ENCODE measurements at regions not wholly inside any gene's neighbourhood (a gene's known extent, or its start where the extent isn't known, plus 50 kb on each side); places are given as distances from the start of the nearest gene placed in this dataset.

- no peaks in the 10 kb centered on the region for H3K23me2 ChIP-seq (ENCODE audit: low read depth, low read length)
- H3K18ac ChIP-seq (ENCODE audit: extremely low read depth, low read length), result no peak overlapping the region
- H3K79me1 ChIP-seq (ENCODE audit: low read depth, low read length), result no peaks in the 10 kb centered on the region
- WGBS, 2 experiments (ENCODE audit: extremely low coverage in 1 of 2, insufficient coverage in 1 of 2, insufficient read length in 1 of 2, insufficient replicate concordance in 2 of 2, low coverage in 1 of 2, low lambda C conversion rate in 2 of 2, missing lambda C conversion rate in 1 of 2), result 91% methylated on average over 1 of the region's 1 CpG; no CpG with 5 or more reads in 1 of the 2 experiments
- no peaks in the 10 kb centered on the region for H3K4me1 ChIP-seq (replicated peaks in 1 of 4; ENCODE audit: control insufficient read depth in 3 of 4, insufficient read depth in 4 of 4, low read length in 3 of 4)
- H2AFZ ChIP-seq (ENCODE audit: low read length), result no peak overlapping the region
- POLR2A ChIA-PET (ENCODE audit: partially characterized antibody), result no interaction called here
- no peak overlapping the region for H2BK5ac ChIP-seq (ENCODE audit: low read depth, low read length)
- H3K14ac ChIP-seq (ENCODE audit: insufficient read length), result no peak overlapping the region
- no peak overlapping the region for H3K23ac ChIP-seq (ENCODE audit: insufficient read length)
- no peak overlapping the region for H3K4me2 ChIP-seq (ENCODE audit: insufficient read depth in 1 of 2, low read depth in 2 of 2, low read length in 2 of 2)
- CTCF ChIA-PET (ENCODE audit: partially characterized antibody), result no interaction called here
- H4K8ac ChIP-seq (ENCODE audit: extremely low read depth, insufficient read depth, low read length), result no peak overlapping the region
- H3K4me3 ChIP-seq (ENCODE audit: extremely low read depth in 1 of 4, insufficient read depth in 2 of 4, low read depth in 3 of 4, low read length in 4 of 4), result no peak overlapping the region
- no peak overlapping the region for H4K5ac ChIP-seq (ENCODE audit: insufficient read length, low read depth, low read length)
- no peak for TF ChIP-seq JUN (IDR thresholded peaks at IDR 0.05; ENCODE audit: low read depth, low read length)
- TF ChIP-seq MAX (IDR thresholded peaks at IDR 0.05), result no peak
- no peak for TF ChIP-seq CTBP2 (IDR thresholded peaks at IDR 0.05; ENCODE audit: borderline replicate concordance, insufficient read depth, insufficient read length, low read length)
- TF ChIP-seq SUZ12 (IDR thresholded peaks at IDR 0.05; ENCODE audit: low read length), result no peak
- no peak for TF ChIP-seq SIN3A (conservative IDR thresholded peaks at IDR 0.05 in 1 of 2, IDR thresholded peaks at IDR 0.05 in 1 of 2; ENCODE audit: low read depth in 1 of 2, low read length in 2 of 2)
- TF ChIP-seq HDAC2 (IDR thresholded peaks at IDR 0.05; ENCODE audit: borderline replicate concordance in 1 of 2, low read depth in 2 of 2, low read length in 2 of 2), result no peak
- TF ChIP-seq MAFK (IDR thresholded peaks at IDR 0.05; ENCODE audit: low read depth, low read length), result no peak
- no peaks in the 10 kb centered on the region for H4K20me1 ChIP-seq (replicated peaks in 1 of 2; ENCODE audit: control insufficient read depth in 1 of 2, insufficient read depth in 2 of 2, low read length in 2 of 2)
- H4K91ac ChIP-seq (replicated peaks; ENCODE audit: insufficient read length, low read length), result no peak overlapping the region
- H3K27ac ChIP-seq (ENCODE audit: low read depth, low read length), result no peak overlapping the region
- H3K9me3 ChIP-seq (ENCODE audit: insufficient read depth in 2 of 2, low read depth in 1 of 2, low read length in 1 of 2), result no peaks in the 10 kb centered on the region
- H2BK15ac ChIP-seq (ENCODE audit: low read length), result no peak overlapping the region
- H3K4ac ChIP-seq (replicated peaks; ENCODE audit: insufficient read length, low read depth, low read length), result no peak overlapping the region
- H3K79me2 ChIP-seq (ENCODE audit: control insufficient read depth in 1 of 2, insufficient read depth in 2 of 2, low read length in 2 of 2), result no peaks in the 10 kb centered on the region
- no peak overlapping the region for H2BK20ac ChIP-seq (ENCODE audit: low read length)
- H3K56ac ChIP-seq (replicated peaks; ENCODE audit: insufficient read length, low read depth, low read length), result no peak overlapping the region
- H2BK12ac ChIP-seq (ENCODE audit: low read depth, low read length), result no peak overlapping the region
- no peaks in the 10 kb centered on the region for H3K36me3 ChIP-seq (ENCODE audit: control insufficient read depth in 2 of 4, insufficient read depth in 4 of 4, low read length in 3 of 4)
- H3K27me3 ChIP-seq (replicated peaks in 1 of 4; ENCODE audit: control insufficient read depth in 3 of 4, extremely low read depth in 1 of 4, insufficient read depth in 3 of 4, low read length in 3 of 4), result no peaks in the 10 kb centered on the region
- no peak overlapping the region for H2BK120ac ChIP-seq (replicated peaks; ENCODE audit: low read depth, low read length)
- FAIRE-seq (no peak), DNase-seq (ENCODE audit: low read depth in 1 of 2, low spot score in 2 of 2) (no peak)
- H3K9ac ChIP-seq (replicated peaks in 1 of 4; ENCODE audit: extremely low read depth in 1 of 4, low read depth in 3 of 4, low read length in 3 of 4), result no peak overlapping the region
- H2AK5ac ChIP-seq (ENCODE audit: low read depth, low read length), result no peak overlapping the region
Observed at GRCh38 chr4:82215039-82215438, 158.8 kb downstream of the HNRNPD start.

Measured in H1 (cell line).